SK-N-SH treated with all-trans-retinoic acid at 6 μM for 48 hours (cell line): ENCODE measurements at regions not wholly inside any gene's neighbourhood (a gene's known extent, or its start where the extent isn't known, plus 50 kb on each side); places are given as distances from the start of the nearest gene placed in this dataset.

Experiments
- ATAC-seq: fragments of 200-7000 bp; cut with Tn5 transposase; 3 replicates; pipeline ENCODE4 v1.9.1; 2020; ENCODE audit warnings: mild to moderate bottlenecking, moderate library complexity
- ARNTL ChIP-seq: fragments of 450-650 bp; formaldehyde crosslinking; IDR thresholded peaks from 2 replicates; pipeline ENCODE4 v1.5.0; 2020; ENCODE audit warnings: low read depth, mild to moderate bottlenecking, moderate library complexity, borderline replicate concordance
- BACH2 ChIP-seq: fragments of 250-450 bp; sonication (Bioruptor Pico); IDR thresholded peaks from 2 replicates; pipeline ENCODE4 v1.9.0; 2021; ENCODE audit warnings: mild to moderate bottlenecking, borderline replicate concordance
- CREB5 ChIP-seq: fragments of 250-450 bp; sonication (Bioruptor Pico); IDR thresholded peaks from 2 replicates; pipeline ENCODE4 v1.5.1; 2020; ENCODE audit warnings: low read depth, mild to moderate bottlenecking, moderate library complexity
- CSDC2 ChIP-seq: fragments of 250-450 bp; sonication (Bioruptor Pico); IDR thresholded peaks from 2 replicates; pipeline ENCODE4 v1.5.0; 2020; ENCODE audit warnings: mild to moderate bottlenecking, moderate library complexity
- CSRNP3 ChIP-seq: fragments of 250-450 bp; sonication (Bioruptor Pico); IDR thresholded peaks from 2 replicates; pipeline ENCODE4 v1.5.1; 2021; ENCODE audit warnings: mild to moderate bottlenecking, moderate library complexity
- GLIS3 ChIP-seq: fragments of 250-450 bp; sonication (Bioruptor Pico); IDR thresholded peaks from 2 replicates; pipeline ENCODE4 v1.5.0; 2020; ENCODE audit warnings: mild to moderate bottlenecking, moderate library complexity
- ISL1 ChIP-seq: fragments of 250-450 bp; sonication (Bioruptor Pico); IDR thresholded peaks from 2 replicates; pipeline ENCODE4 v2.1.2; 2022; ENCODE audit warnings: mild to moderate bottlenecking, moderate library complexity
- PATZ1 ChIP-seq: fragments of 250-450 bp; sonication (Bioruptor Pico); IDR thresholded peaks from 2 replicates; pipeline ENCODE4 v1.8.0; 2020; ENCODE audit warnings: mild to moderate bottlenecking, moderate library complexity, borderline replicate concordance
- POU6F1 ChIP-seq: fragments of 250-450 bp; sonication (Bioruptor Pico); IDR thresholded peaks from 2 replicates; pipeline ENCODE4 v1.8.0; 2021; ENCODE audit warnings: low read depth, mild to moderate bottlenecking, moderate library complexity, borderline replicate concordance
- PPARA ChIP-seq: fragments of 250-450 bp; sonication (Bioruptor Pico); IDR thresholded peaks from 2 replicates; pipeline ENCODE4 v1.5.0; 2020; ENCODE audit warnings: mild to moderate bottlenecking, borderline replicate concordance
- RARB ChIP-seq: fragments of 250-450 bp; sonication (Bioruptor Pico); IDR thresholded peaks from 2 replicates; pipeline ENCODE4 v1.8.0; 2021; ENCODE audit warnings: mild to moderate bottlenecking, moderate library complexity
- SNAI2 ChIP-seq: fragments of 250-450 bp; sonication (Bioruptor Pico); IDR thresholded peaks from 2 replicates; pipeline ENCODE4 v1.5.0; 2020; ENCODE audit warnings: mild to moderate bottlenecking, moderate library complexity
- TCF4 ChIP-seq: fragments of 250-450 bp; sonication (Bioruptor Pico); IDR thresholded peaks from 2 replicates; pipeline ENCODE4 v1.8.0; 2021; ENCODE audit warnings: mild to moderate bottlenecking, moderate library complexity, borderline replicate concordance
- TOX ChIP-seq: fragments of 250-450 bp; sonication (Bioruptor Pico); IDR thresholded peaks from 2 replicates; pipeline ENCODE4 v1.8.0; 2021; ENCODE audit warnings: mild to moderate bottlenecking, moderate library complexity, borderline replicate concordance
- TSHZ2 ChIP-seq: fragments of 250-450 bp; sonication (Bioruptor Pico); IDR thresholded peaks from 2 replicates; pipeline ENCODE4 v1.5.0; 2020; ENCODE audit warnings: mild to moderate bottlenecking, moderate library complexity
- ZC3H10 ChIP-seq: fragments of 250-450 bp; sonication (Bioruptor Pico); IDR thresholded peaks from 2 replicates; pipeline ENCODE4 v1.5.1; 2021; ENCODE audit warnings: mild to moderate bottlenecking, moderate library complexity
- ZFP3 ChIP-seq: fragments of 250-450 bp; sonication (Bioruptor Pico); IDR thresholded peaks from 2 replicates; pipeline ENCODE4 v1.5.0; 2020; ENCODE audit warnings: mild to moderate bottlenecking, moderate library complexity
- ZFP30 ChIP-seq: fragments of 450-650 bp; formaldehyde crosslinking; IDR thresholded peaks from 2 replicates; pipeline ENCODE4 v1.5.0; 2022; ENCODE audit warnings: mild to moderate bottlenecking, moderate library complexity
- ZNF565 ChIP-seq: fragments of 450-650 bp; formaldehyde crosslinking; conservative IDR thresholded peaks from 2 replicates; pipeline ENCODE4 v1.5.0; 2020; ENCODE audit warnings: low read depth, mild to moderate bottlenecking, moderate library complexity
- ZNF70 ChIP-seq: fragments of 450-650 bp; formaldehyde crosslinking; IDR thresholded peaks from 2 replicates; pipeline ENCODE4 v1.5.0; 2020; ENCODE audit warnings: mild to moderate bottlenecking, moderate library complexity
- ZNF8 ChIP-seq: fragments of 450-650 bp; formaldehyde crosslinking; IDR thresholded peaks from 2 replicates; pipeline ENCODE4 v1.5.0; 2020; ENCODE audit warnings: mild to moderate bottlenecking, moderate library complexity

- ATAC-seq, result no peak
- TF ChIP-seq ZNF70 (CRISPR knock-in tag) (no peak), TSHZ2 (CRISPR knock-in tag) (no peak), SNAI2 (CRISPR knock-in tag) (no peak), ZFP3 (no peak), TCF4 (CRISPR knock-in tag) (no peak), ZNF8 (CRISPR knock-in tag) (no peak), PATZ1 (CRISPR knock-in tag) (no peak), GLIS3 (CRISPR knock-in tag) (no peak), PPARA (CRISPR knock-in tag) (no peak), ISL1 (CRISPR knock-in tag) (no peak), ZNF565 (no peak), ARNTL (no peak), ZC3H10 (CRISPR knock-in tag) (no peak), CREB5 (CRISPR knock-in tag) (no peak), CSDC2 (CRISPR knock-in tag) (no peak), POU6F1 (CRISPR knock-in tag) (no peak), ZFP30 (CRISPR knock-in tag) (no peak), CSRNP3 (no peak), RARB (CRISPR knock-in tag) (no peak), BACH2 (CRISPR knock-in tag) (no peak)
Observed at GRCh38 chr7:159269745-159270144, 125.1 kb upstream of the VIPR2 start.

- no peak for ATAC-seq
- no peak for TF ChIP-seq GLIS3 (CRISPR knock-in tag)
- no peak for TF ChIP-seq ZC3H10 (CRISPR knock-in tag)
- TF ChIP-seq POU6F1 (CRISPR knock-in tag), result no peak
- no peak for TF ChIP-seq CSDC2 (CRISPR knock-in tag)
- no peak for TF ChIP-seq TOX
- no peak for TF ChIP-seq ARNTL
Observed at GRCh38 chr7:159263430-159263829, 118.8 kb upstream of the VIPR2 start.

GRCh38 chr7:159253657-159254056 lies 109.0 kb upstream of the VIPR2 start:
- TF ChIP-seq ZNF565 (no peak), GLIS3 (CRISPR knock-in tag) (no peak), ZNF8 (CRISPR knock-in tag) (no peak)
- TF ChIP-seq, all 23 proteins: peak for 0
- no peak for ATAC-seq
